GM18861 (cell line): ENCODE measurements at regions not wholly inside any gene's neighbourhood (a gene's known extent, or its start where the extent isn't known, plus 50 kb on each side); places are given as distances from the start of the nearest gene placed in this dataset.
"Not testable (repeated sequence)": the region's sequence is repeated elsewhere in the genome, so short reads cannot be mapped to it uniquely, and the experiment has no call there.

Experiments used
- ATAC-seq: cut with Tn5 transposase; IDR thresholded peaks from one replicate; pipeline ENCODE4 v1.9.1; 2021; ENCODE audit not compliant: unreplicated experiment

GRCh38 chr13:56317841-56318240 lies 822.9 kb upstream of the PRR20A start:
- no peak for ATAC-seq

GRCh38 chr13:56332671-56333070 lies 808.0 kb upstream of the PRR20A start:
- no peak for ATAC-seq

- no peak for ATAC-seq
Measured at GRCh38 chr13:56335775-56336174, 804.9 kb upstream of the PRR20A start.

- no peak for ATAC-seq
Measured at GRCh38 chr13:56338421-56338820, 802.3 kb upstream of the PRR20A start.

- no peak for ATAC-seq
Measured at GRCh38 chr13:56347014-56347413, 793.7 kb upstream of the PRR20A start.

GRCh38 chr13:56349866-56350265 lies 790.9 kb upstream of the PRR20A start:
- no peak for ATAC-seq

- ATAC-seq: no peak
Measured at GRCh38 chr13:56351041-56351440, 789.7 kb upstream of the PRR20A start.

GRCh38 chr13:56352361-56352760 lies 788.4 kb upstream of the PRR20A start:
- no peak for ATAC-seq

- no peak for ATAC-seq
Measured at GRCh38 chr13:56352901-56353300, 787.8 kb upstream of the PRR20A start.

GRCh38 chr13:56356690-56357089 lies 784.0 kb upstream of the PRR20A start:
- no peak for ATAC-seq

- no peak for ATAC-seq
Measured at GRCh38 chr13:56378566-56378965, 762.2 kb upstream of the PRR20A start.

- no peak for ATAC-seq
Measured at GRCh38 chr13:56393549-56393948, 747.2 kb upstream of the PRR20A start.

GRCh38 chr13:56396318-56396717 lies 744.4 kb upstream of the PRR20A start:
- no peak for ATAC-seq

- ATAC-seq: no peak
Measured at GRCh38 chr13:56400774-56401173, 739.9 kb upstream of the PRR20A start.

- ATAC-seq: no peak
Measured at GRCh38 chr13:56412856-56413255, 727.9 kb upstream of the PRR20A start.

- ATAC-seq: no peak
Measured at GRCh38 chr13:56424246-56424645, 716.5 kb upstream of the PRR20A start.

GRCh38 chr13:56457535-56458190 lies 683.1 kb upstream of the PRR20A start:
- ATAC-seq: no peak

- no peak for ATAC-seq
Measured at GRCh38 chr13:56459286-56459685, 681.4 kb upstream of the PRR20A start.

GRCh38 chr13:56501750-56502149 lies 639.0 kb upstream of the PRR20A start:
- ATAC-seq: no peak

- no peak for ATAC-seq
Measured at GRCh38 chr13:56510836-56511235, 629.9 kb upstream of the PRR20A start.

GRCh38 chr13:56512336-56512735 lies 628.4 kb upstream of the PRR20A start:
- ATAC-seq: not testable (repeated sequence)

GRCh38 chr13:56515441-56515840 lies 625.3 kb upstream of the PRR20A start:
- no peak for ATAC-seq

- no peak for ATAC-seq
Measured at GRCh38 chr13:56528040-56528790, 612.5 kb upstream of the PRR20A start.
